ENCODE measurements at regions not wholly inside any gene's neighbourhood (a gene's known extent, or its start where the extent isn't known, plus 50 kb on each side); places are given as distances from the start of the nearest gene placed in this dataset.

- CTCF ChIA-PET: no interaction called here
- no peak for DNase-seq (ENCODE audit: low read depth, low spot score)
- H3K9me2 ChIP-seq (ENCODE audit: insufficient read depth): no peaks in the 10 kb centered on the region
- H3K4me1 ChIP-seq (ENCODE audit: control insufficient read depth in 1 of 2, insufficient read depth in 2 of 2, low read length in 2 of 2): no peaks in the 10 kb centered on the region
- H3K27me3 ChIP-seq (ENCODE audit: insufficient read depth, low read length): peaks cover 8% of the 10 kb centered on the region; the same call in 1 of the 2 replicates
- ATAC-seq: no peak
- H3K36me3 ChIP-seq (ENCODE audit: control insufficient read depth in 1 of 2, insufficient read depth in 2 of 2, low read length in 2 of 2): no peaks in the 10 kb centered on the region
- no peak overlapping the region for H3K4me3 ChIP-seq (replicated peaks in 1 of 2; ENCODE audit: low read depth in 1 of 2, low read length in 2 of 2)
- TF ChIP-seq TCF7L2 (IDR thresholded peaks at IDR 0.05; ENCODE audit: borderline replicate concordance, extremely low read depth, insufficient read depth, insufficient read length) (no peak), POLR2AphosphoS5 (IDR thresholded peaks at IDR 0.05; ENCODE audit: low read depth, low read length) (no peak), REST (IDR thresholded peaks at IDR 0.05; ENCODE audit: low read depth) (no peak), YY1 (IDR thresholded peaks at IDR 0.05; ENCODE audit: extremely low read depth, insufficient replicate concordance, low read depth, low read length) (no peak), CTCF (IDR thresholded peaks at IDR 0.05 in 2 of 3, conservative IDR thresholded peaks at IDR 0.05 in 1 of 3; ENCODE audit: borderline replicate concordance in 1 of 3, insufficient read depth in 1 of 3, low read depth in 2 of 3, low read length in 2 of 3) (no peak), MAX (IDR thresholded peaks at IDR 0.05) (no peak), RAD21 (IDR thresholded peaks at IDR 0.05; ENCODE audit: low read depth) (no peak), ZBTB33 (IDR thresholded peaks at IDR 0.05; ENCODE audit: extremely low read depth, insufficient replicate concordance, low read length) (no peak)
- no peak overlapping the region for H3K4me2 ChIP-seq (ENCODE audit: low read length)
- no peak overlapping the region for H3K9ac ChIP-seq (ENCODE audit: low read length)
- H3K27ac ChIP-seq (ENCODE audit: low read depth, low read length): no peak overlapping the region
- BruUV-seq (replicated peaks): no TSS peak
- RAD21 ChIA-PET (ENCODE audit: low non-redundant PET in 1 of 2, low total read pairs in 2 of 2, uncharacterized antibody in 2 of 2, unreplicated experiment in 2 of 2): no interaction called here
- no peaks in the 10 kb centered on the region for H3K79me2 ChIP-seq (ENCODE audit: insufficient read depth, low read length)
- H4K20me1 ChIP-seq (ENCODE audit: insufficient read depth): no peaks in the 10 kb centered on the region
- H3K9me3 ChIP-seq (ENCODE audit: control insufficient read depth in 1 of 2, insufficient read depth in 1 of 2, low read depth in 1 of 2, low read length in 2 of 2): no peaks in the 10 kb centered on the region
- no peak overlapping the region for H2AFZ ChIP-seq (ENCODE audit: low read depth, low read length, poor library complexity, severe bottlenecking)
- intact Hi-C loops (cut with micrococcal nuclease): no loop called here
- POLR2A ChIA-PET: interaction anchor here (0.6 kb wide), 1 partner anchor 10 kb away, joined by 4 read pairs; no protein-coding TSS in a partner anchor
These were observed 225.0 kb downstream of the ESM1 start for GRCh38 chr5:54760182-54760935.

All from HCT116 (cell line).